A673 (cell line): ENCODE measurements at regions not wholly inside any gene's neighbourhood (a gene's known extent, or its start where the extent isn't known, plus 50 kb on each side); places are given as distances from the start of the nearest gene placed in this dataset.

Experiments
- EZH2 ChIP-seq: fragments of 200-600 bp; sonication (generic); IDR thresholded peaks from 2 replicates; pipeline ENCODE4 v1.6.1; 2017; ENCODE audit warnings: borderline replicate concordance, low read depth, mild to moderate bottlenecking, mixed read lengths, antibody characterized with exemption, low read length; ENCODE audit not compliant: poor library complexity, severe bottlenecking
- TF ChIP-seq, protein P1 (sequence below): fragments of 300-800, 200-600 bp; sonication (generic); conservative IDR thresholded peaks from 2 replicates; pipeline ENCODE4 v1.5.1; 2017; ENCODE audit warnings: low read depth, mild to moderate bottlenecking, antibody characterized with exemption, low read length, moderate library complexity, mixed read lengths

DNA sequence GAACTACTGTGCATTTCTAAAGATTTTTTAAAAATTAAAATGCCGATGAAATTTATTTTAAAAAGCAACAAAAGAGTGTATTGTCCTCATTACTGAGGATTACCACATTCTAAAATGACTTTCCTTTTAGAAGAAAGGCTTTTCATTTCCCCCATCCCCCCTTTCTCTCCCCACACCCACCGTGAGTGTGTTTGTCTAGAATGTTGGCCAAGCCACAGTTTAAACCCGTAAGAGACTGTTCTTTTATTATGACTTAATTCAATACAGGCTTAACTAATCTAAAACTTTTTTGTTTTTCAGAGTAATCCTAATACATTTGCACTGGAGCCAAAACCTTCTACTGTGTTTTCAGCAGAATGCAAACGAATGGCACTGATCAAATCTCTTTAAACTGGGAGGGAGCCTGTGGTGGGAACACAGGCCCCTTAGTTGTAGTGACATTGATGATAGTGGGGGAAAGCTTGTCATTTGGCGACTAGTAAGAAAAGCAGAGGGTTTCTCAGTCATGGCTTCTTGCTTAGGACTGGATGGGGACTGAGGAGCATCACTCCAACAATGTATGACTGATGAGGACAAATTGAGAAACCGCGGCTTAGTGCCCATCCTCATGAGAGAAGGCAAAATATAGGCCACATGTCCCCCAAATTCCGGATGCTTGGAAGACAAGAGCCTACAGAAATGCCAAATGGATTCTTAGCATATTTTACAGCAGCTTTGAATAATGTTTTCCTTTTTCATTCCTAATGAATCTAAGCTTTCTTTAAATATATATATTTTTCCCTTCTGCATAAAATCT lies 154.0 kb upstream of the SMIM21 start:
- TF ChIP-seq, protein P1, sequence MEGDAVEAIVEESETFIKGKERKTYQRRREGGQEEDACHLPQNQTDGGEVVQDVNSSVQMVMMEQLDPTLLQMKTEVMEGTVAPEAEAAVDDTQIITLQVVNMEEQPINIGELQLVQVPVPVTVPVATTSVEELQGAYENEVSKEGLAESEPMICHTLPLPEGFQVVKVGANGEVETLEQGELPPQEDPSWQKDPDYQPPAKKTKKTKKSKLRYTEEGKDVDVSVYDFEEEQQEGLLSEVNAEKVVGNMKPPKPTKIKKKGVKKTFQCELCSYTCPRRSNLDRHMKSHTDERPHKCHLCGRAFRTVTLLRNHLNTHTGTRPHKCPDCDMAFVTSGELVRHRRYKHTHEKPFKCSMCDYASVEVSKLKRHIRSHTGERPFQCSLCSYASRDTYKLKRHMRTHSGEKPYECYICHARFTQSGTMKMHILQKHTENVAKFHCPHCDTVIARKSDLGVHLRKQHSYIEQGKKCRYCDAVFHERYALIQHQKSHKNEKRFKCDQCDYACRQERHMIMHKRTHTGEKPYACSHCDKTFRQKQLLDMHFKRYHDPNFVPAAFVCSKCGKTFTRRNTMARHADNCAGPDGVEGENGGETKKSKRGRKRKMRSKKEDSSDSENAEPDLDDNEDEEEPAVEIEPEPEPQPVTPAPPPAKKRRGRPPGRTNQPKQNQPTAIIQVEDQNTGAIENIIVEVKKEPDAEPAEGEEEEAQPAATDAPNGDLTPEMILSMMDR = no peak
- no peak for TF ChIP-seq EZH2
